SH-SY5Y (cell line): ENCODE measurements at regions not wholly inside any gene's neighbourhood (a gene's known extent, or its start where the extent isn't known, plus 50 kb on each side); places are given as distances from the start of the nearest gene placed in this dataset.

ENCODE experiments used
- GATA2 ChIP-seq: IDR thresholded peaks from 2 replicates; pipeline ENCODE4 v1.6.1; 2011; ENCODE audit warnings: mild to moderate bottlenecking, low read depth, low read length
- GATA3 ChIP-seq: IDR thresholded peaks from 2 replicates; pipeline ENCODE4 v1.6.1; 2011; ENCODE audit warnings: low read depth, mild to moderate bottlenecking, low read length, moderate library complexity

DNA sequence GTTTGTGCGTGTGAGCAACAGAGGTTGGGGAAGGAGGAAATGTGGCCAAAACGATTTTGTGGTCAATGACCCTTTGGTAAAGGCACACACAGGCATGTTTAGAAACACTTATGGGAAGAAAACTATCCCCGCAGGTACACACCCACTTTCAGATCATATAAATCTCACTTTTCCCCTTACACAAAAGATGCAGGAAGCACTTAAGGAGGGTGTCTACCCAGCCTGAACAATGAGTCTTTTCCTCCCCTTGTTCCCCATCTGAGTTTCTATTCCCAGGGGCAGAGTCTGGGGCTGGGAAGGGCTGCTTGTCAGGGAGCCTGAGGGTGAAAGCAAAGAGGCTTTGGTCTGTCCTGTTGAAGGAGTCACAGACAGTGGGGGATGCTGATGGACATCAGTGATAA, 193.2 kb upstream of the SALL4 start:
- no peak for TF ChIP-seq GATA3
- TF ChIP-seq GATA2 = no peak

DNA sequence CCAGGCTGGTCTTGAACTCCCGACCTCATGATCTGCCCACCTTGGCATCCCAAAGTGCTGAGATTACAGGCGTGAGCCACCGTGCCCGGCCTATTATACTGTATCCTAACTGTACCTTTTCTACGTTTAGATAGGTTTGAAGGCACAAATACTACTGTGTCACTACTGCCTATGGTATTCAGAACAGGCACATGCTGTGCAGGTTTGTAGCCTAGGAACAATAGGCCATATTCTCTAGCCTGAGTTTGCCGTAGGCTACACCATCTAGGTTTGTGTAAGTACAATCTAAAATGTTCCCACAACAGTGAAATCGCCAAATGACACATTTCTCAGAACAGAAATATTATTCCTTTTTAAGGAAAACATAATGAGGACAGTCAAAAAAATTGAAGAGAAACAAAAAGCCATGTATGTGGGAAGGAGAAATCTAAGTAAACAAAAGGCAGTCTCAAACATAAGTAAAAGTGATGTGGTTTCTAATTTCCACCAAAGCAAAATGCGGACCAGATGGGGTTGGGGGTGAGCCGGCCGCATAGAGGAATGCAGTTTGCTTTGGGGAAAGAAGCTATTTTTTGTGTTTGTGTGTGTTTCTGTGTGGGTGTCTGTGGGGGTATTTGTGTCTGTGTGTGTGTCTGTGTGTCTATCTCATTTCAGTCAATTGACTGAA, 192.6 kb upstream of the SALL4 start:
- TF ChIP-seq GATA2 (no peak), GATA3 (no peak)

DNA sequence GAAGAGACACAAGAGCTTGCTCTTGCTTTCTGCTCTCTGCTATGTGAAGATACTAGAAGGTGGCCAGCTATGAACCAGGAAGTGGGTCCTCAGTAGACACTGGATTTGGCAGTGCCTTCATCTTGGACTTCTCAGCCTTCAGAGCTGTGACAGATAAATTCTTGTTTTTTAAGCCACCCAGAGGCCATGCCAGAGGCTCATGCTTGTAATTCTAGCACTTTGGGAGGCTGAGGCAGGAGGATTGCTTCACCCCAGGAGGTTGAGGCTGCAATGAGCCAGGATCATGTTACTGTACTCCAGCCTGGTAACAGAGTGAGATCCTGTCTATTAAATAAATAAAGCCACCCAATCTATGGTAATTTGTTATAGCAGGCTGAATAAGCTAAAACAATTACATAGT, 185.5 kb upstream of the SALL4 start:
- TF ChIP-seq GATA3 (no peak), GATA2 (no peak)

DNA sequence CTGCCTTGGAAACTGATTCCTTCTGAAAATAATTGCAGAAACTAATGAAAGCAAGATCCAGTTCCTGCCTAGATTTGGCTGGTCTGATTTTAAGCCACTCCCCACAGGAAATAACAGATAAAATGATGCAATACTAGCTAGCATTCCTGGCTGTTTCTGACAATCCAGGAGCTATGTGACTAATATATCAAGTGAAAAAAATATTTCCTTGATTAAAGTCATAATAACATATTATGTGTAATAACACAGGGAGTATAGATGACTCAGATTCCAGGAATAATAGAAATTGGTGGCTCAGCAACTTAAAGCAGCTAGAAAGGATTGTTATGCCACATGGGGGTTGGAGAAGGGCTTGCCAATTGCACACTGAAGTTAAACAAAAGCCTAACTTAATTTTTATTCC, 182.7 kb upstream of the SALL4 start:
- TF ChIP-seq GATA2 (no peak), GATA3 (no peak)

DNA sequence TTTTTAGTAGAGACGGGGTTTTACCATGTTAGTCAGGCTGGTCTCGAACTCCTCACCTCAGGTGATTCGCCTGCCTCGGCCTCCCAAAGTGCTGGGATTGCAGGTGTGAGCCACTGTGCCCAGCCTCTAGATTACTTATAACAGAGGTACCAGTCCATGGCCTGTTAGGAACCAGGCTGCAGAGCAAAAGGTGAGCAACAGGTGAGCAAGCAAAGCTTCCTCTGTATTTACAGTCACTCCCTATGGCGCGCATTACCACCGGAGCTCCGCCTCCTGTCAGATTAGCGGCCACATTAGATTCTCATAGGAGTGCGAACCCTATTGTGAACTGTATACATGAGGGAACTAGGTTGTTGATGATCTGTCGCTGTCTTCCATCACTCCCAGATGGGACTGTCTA, 178.0 kb upstream of the SALL4 start:
- TF ChIP-seq GATA2 (no peak), GATA3 (no peak)

DNA sequence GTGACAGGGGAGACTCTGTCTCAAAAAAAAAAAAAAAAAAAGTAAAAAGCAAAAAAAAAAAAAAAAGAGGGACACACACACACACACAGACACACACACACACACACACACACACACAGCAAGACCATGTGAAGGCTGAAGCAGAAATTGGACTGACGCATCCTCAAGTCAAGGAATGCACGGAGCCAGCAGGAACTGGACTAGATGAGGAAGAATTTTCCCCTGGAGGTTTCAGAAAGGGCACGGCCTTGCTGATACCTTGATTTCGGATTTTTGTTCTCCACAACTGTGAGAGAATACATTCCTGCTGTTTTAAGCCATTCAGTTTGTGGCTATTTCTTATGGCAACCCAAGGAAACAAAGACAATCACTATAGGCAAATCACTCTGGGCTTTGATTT, 176.9 kb upstream of the SALL4 start:
- TF ChIP-seq GATA2 (no peak), GATA3 (no peak)

DNA sequence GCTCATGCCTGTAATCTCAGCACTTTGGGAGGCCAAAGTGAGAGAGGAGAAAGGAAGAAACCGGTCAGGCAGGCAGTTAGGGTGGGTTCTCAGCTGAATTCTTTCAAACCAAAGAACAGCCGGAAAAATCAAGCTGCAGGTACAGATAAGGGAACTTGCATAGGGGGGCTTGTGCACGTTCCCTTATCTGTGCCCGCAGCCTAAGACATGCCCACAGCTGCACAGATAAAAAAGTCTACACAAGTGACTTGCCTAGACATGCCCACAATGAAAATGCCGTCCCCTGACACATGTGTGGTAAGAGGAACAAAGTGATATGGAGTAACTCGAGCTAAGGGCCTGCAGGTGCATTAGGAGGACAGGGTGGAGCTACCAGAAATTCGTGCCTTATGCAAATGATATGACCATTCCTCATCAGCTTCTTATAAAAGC, 175.8 kb upstream of the SALL4 start:
- TF ChIP-seq GATA2 = no peak
- no peak for TF ChIP-seq GATA3

DNA sequence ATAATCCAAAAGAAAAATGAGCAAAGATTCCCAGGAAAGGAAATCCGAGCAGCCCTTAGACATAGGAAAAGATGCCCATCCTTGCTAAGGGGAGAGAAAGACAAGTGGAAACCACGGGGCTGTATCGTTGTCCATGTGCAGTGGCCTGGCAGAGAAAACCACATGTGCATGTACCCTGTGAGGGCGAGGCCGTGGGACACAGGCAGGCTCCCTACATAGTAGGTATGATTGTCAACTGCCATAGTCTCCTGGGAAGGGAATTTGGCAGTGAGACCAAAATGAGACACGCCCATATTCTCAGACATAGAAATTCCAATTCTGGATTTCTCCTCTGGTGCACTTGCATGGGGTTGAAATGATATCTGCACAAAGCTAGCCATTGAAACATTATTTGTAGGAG, 169.7 kb upstream of the SALL4 start:
- TF ChIP-seq GATA2 (no peak), GATA3 (no peak)

DNA sequence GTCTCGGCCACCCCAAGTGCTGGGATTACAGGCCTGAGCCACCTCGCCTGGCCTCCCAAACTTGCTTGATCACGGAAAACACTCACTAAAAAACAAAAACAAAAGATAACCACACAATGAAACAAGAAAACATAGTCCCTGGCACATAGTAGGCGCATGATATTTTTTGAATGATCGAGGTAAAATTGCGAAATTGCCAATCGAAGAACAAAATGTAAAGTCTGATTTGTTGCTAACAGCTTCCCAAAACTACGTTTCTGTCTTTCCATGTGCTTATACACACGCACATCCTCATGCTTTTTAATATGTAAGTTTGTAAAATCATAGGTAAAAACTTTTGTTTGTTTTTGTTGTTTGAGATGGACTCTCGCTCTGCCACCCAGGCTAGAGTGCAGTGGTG, 168.5 kb upstream of the SALL4 start:
- TF ChIP-seq GATA2 (no peak), GATA3 (no peak)

DNA sequence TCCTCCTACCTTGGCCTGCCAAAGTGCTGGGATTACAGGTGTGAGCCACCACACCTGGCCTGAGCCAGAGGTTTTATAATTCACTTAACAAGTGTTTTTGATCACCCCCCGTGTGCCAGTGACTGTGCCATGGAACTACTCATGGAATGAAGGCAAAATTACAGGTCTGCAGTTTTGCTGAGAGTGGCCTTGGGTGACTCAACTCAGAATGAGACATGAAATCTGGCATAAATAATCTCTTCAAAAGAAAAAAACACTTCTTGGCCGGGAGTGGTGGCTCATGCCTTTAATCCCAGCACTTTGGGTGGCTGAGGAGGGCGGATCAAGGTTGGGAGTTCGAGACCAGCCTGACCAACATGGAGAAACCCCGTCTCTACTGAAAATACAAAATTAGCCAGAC, 166.9 kb upstream of the SALL4 start:
- TF ChIP-seq GATA3 = no peak
- TF ChIP-seq GATA2 = no peak

DNA sequence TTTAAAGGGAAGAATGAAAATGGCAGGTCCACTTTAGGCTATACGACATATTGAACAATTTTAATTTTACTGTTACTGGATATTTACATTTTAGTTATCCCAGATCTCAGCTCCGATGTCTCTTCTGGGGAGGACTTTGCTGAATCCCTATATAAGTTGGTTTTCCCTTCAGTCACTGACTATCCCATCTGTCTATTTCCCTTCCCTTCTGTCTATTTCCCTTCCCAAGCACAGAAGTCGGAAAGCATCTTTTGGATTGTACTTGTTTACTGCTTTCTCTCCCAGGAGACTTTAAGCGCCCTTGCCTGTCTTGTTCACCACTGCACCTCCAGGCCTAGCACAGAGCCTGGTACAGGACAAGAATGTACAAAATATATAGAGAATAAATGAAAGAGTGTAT, 165.8 kb upstream of the SALL4 start:
- no peak for TF ChIP-seq GATA2
- no peak for TF ChIP-seq GATA3

DNA sequence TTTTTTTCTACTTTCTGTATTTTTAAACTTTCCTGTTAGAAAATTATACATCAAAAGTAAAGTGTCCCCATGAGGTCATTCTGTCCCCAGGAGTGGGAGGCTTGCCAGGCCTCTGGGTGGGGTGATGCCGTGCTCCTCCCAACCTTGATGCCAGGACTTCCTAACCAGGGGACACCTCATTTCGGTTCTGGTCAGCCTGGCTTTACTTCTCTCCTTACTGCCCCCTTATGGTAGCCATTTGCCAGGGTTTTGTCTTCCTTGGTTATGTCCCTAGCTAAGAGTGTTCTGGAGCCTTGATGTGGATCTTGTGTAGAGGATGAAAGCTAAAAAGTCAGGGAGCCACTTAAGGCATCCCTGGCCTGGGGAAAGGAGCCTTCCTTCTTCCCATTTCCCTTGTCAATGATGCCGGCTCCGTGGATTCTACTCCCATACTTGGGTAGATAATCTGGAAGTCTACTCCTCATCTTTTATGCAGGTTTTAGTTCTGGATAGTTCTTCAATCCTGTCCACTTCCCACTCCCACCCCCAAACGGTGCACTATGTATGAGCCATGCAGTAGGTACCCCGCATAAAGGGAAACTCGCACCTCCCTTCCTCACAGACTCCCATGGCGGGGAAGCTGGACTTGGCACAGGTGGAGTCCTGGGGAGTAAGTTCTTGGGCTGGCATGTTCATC, 164.1 kb upstream of the SALL4 start:
- TF ChIP-seq GATA2 (no peak), GATA3 (no peak)

DNA sequence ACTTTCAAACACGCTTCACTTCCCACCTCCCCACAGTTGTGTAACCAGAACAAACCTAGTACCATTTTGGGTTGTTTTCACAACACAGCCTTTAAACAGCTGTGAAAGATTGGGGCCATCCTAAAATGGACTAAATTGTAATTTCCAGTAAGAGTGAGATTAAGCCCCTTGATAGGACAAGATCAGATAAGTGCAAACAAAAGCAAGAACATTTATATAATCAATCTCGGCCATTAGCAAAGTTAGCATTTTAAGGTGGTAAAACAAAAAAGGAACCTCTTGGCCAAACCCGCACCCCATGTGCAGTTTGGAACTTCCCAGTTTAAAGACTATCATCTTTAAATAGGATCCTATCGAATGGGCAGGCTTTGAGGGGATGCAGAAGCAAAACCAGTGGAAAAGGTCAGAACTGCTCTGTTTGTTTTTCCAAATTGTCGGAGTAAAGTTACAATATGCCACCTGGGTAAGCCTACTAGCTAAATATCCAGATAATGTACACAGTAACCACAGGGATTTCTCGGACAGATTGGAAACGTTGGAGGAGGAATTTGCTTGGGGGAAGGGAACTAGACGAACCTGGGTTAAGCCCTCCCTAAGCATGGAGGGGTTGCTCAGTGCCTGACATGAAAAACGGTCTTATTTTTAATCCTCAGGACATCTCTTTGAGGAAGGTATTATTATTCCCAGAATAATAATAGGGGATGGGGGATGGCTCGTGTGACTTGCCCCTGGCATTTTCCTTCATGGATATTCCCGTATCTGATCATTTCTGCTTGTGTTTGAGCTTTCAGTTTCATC, 159.8 kb upstream of the SALL4 start:
- TF ChIP-seq GATA3 (peak; percentile 41; the same call in 1 of the 2 replicates), GATA2 (peak; percentile 1; the same call in 1 of the 2 replicates)

DNA sequence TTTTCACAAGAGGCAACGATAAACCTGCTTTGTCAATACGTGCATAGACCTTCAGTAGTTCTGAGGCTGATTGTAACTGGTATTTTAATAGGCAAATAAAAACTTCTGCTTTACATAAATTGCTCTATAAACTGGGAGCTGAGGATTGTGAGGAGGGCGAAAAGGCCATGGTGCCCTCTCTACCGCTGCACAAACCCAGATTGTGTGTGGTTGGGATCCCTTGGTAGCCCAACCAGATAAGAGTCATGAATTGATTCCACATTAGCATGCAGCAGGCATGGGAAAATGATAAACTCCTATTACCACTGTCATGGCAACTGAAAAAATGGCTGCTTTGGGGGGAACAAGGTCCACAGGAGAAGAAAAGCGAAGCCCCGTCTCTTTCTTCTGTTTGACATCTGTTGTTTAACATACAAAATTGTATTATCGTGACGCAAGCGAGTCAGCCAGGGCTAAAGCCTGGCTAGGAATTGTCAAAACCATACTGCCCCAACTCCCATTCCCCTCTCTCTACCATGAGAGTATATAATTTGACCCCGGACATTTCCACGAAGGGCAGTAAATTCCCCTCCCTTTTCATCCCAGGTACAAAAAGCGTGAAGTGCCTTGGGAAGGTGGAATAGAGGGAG, 157.8 kb upstream of the SALL4 start:
- TF ChIP-seq GATA2 (no peak), GATA3 (no peak)

DNA sequence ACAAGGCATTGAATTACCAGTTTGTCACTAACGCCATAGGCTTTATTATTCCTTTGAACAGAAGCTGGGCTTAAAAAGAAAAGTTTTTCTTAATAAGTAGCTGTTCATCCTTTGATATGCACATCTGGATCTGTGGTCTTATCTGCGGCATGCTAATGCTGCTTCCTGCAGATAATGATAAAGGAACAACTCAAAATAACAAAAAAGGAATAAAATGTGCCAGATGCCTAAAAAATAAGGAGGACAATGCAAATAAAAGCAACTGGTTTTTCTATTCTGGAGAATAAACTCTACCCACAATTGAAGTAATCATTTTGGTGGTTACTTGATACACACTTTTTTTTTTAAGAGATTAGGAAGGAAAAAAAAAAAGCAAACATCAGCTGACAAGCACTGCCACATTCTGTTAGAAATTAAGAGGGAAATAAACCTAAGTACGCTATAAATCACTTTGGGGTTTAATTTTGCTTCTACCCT, 156.8 kb upstream of the SALL4 start:
- no peak for TF ChIP-seq GATA2
- no peak for TF ChIP-seq GATA3
